NCI-H1105 treated with DMSO at 0.1 percent for 48 hours (cell line): ENCODE measurements at regions not wholly inside any gene's neighbourhood (a gene's known extent, or its start where the extent isn't known, plus 50 kb on each side); places are given as distances from the start of the nearest gene placed in this dataset.
"Not testable (repeated sequence)": the region's sequence is repeated elsewhere in the genome, so short reads cannot be mapped to it uniquely, and the experiment has no call there.

Experiments used
- DNase-seq: peaks from one replicate; lab custom pipeline; 2025; lab: John Stamatoyannopoulos, UW

- DNase-seq: no peak
Observed at GRCh38 chr7:25666671-25667060, 438.4 kb upstream of the NPVF start.

- no peak for DNase-seq
Observed at GRCh38 chr7:25669281-25669781, 441.0 kb upstream of the NPVF start.

GRCh38 chr7:25669961-25670841 is 441.9 kb upstream of the NPVF start:
- DNase-seq: no peak

GRCh38 chr7:25671111-25671510 is 442.8 kb upstream of the NPVF start:
- no peak for DNase-seq

- no peak for DNase-seq
Observed at GRCh38 chr7:25672496-25672895, 444.2 kb upstream of the NPVF start.

- no peak for DNase-seq
Observed at GRCh38 chr7:25675789-25676474, 447.6 kb upstream of the NPVF start.

GRCh38 chr7:25677595-25677994 is 449.3 kb upstream of the NPVF start:
- DNase-seq: no peak

GRCh38 chr7:25678215-25678614 is 449.9 kb upstream of the NPVF start:
- no peak for DNase-seq

- DNase-seq: no peak
Observed at GRCh38 chr7:25680636-25681035, 452.4 kb upstream of the NPVF start.

GRCh38 chr7:25684360-25684759 is 456.1 kb upstream of the NPVF start:
- no peak for DNase-seq

- no peak for DNase-seq
Observed at GRCh38 chr7:25686493-25686892, 458.2 kb upstream of the NPVF start.

- no peak for DNase-seq
Observed at GRCh38 chr7:25694211-25694610, 457.8 kb upstream of the NFE2L3 start.

- DNase-seq: no peak
Observed at GRCh38 chr7:25694699-25695098, 457.3 kb upstream of the NFE2L3 start.

- no peak for DNase-seq
Observed at GRCh38 chr7:25696571-25696970, 455.4 kb upstream of the NFE2L3 start.

GRCh38 chr7:25698451-25699113 is 453.4 kb upstream of the NFE2L3 start:
- DNase-seq: no peak

GRCh38 chr7:25700141-25700540 is 451.9 kb upstream of the NFE2L3 start:
- not testable (repeated sequence) for DNase-seq

GRCh38 chr7:25704413-25704812 is 447.6 kb upstream of the NFE2L3 start:
- DNase-seq: no peak

- DNase-seq: no peak
Observed at GRCh38 chr7:25706764-25707163, 445.2 kb upstream of the NFE2L3 start.

- no peak for DNase-seq
Observed at GRCh38 chr7:25707768-25708620, 444.0 kb upstream of the NFE2L3 start.

- no peak for DNase-seq
Observed at GRCh38 chr7:25710959-25711358, 441.0 kb upstream of the NFE2L3 start.

- DNase-seq: no peak
Observed at GRCh38 chr7:25711940-25712339, 440.1 kb upstream of the NFE2L3 start.

- DNase-seq: no peak
Observed at GRCh38 chr7:25712500-25712899, 439.5 kb upstream of the NFE2L3 start.
